Nucleus accumbens (tissue), 56 donors: ENCODE measurements at regions not wholly inside any gene's neighbourhood (a gene's known extent, or its start where the extent isn't known, plus 50 kb on each side); places are given as distances from the start of the nearest gene placed in this dataset.

Experiments used
- DNase-seq, 56 donors: peaks; one replicate each; lab custom pipeline; 2025; lab: John Stamatoyannopoulos, UW

DNA sequence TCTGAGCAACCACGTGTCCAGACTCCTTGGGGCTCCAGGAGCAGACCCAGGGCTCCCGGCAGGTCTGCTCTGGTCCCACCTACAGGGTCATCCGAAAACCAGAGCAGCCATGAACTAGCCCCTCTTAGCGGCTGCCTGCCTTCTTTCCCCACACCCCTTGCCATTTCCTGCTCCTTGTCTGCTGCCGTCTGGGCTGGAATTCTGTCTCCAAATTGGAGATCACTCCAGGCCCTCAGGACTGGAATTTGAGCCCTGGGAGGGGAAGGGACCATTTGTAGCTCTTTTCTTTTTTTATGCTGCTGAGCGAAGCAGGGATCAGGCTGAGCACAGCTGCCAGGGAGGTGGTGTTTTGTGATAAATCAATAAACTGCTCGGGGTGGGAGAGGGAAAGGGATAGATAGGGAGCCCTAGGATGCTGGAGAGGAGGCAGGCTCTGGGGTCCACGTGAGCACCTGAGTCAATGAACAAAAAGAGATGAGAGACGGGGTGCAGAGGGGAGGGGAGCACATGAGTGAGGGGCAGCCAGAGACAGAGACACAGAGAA lies 257.5 kb downstream of the ENGASE start:
- no peak for DNase-seq

DNA sequence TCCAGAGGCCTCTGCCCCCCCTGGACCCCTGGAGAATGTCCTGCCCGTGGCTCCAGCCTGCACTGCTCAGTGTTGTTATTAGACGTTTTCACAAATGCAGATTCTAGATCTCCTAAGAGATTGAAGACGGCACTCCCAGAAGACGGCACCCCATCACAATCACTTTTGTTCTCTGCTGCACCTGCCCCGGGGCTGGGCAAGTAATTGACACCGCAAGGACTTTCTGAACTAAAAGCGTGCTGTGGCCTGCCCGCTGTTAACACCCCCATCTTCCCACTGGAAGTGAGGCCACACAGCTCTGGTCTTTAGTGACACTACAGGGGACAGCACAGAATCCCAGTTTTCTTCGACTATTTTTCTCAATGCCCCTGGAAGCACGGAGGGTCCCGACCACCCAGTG lies 256.9 kb downstream of the ENGASE start:
- no peak for DNase-seq

DNA sequence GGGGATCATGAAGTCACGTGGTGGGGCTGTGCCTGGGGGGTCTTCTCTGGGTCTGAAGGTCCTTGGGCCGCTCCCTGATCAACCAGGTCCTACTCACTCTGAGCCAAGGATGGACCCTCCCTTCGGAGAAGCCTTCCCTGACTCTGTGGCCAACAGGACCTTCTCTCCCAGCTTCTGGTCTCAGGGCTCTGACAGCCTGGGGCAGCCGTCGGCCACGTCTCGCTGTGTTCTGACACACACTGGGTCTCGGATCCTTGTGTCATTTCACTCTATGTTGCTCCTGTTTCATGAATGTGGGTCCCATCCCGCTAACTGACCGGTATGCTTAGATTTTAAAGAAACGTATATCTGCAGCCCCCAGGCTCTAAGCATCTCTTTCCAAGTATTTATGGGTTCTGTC lies 256.1 kb downstream of the ENGASE start:
- DNase-seq, result no peak

DNA sequence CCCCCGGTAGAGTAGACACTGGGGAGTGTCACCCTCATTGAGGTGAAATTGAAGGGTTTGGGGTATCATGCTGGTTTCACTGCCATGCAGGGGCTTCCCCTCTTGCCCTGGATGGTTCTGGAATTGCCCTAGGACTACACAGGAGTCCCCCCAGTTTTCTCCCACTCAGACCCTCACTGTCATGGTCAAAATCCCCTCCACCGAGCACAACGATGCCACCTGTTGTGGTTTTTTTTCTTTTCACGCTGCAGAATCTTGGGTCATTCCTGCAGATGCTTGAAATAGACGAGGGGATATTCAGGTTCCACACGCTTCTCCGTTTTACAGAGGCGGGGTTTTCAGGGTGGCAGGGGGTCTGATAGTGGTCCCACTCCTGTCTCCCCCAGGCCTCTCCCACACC lies 255.6 kb downstream of the ENGASE start:
- DNase-seq, result no peak

DNA sequence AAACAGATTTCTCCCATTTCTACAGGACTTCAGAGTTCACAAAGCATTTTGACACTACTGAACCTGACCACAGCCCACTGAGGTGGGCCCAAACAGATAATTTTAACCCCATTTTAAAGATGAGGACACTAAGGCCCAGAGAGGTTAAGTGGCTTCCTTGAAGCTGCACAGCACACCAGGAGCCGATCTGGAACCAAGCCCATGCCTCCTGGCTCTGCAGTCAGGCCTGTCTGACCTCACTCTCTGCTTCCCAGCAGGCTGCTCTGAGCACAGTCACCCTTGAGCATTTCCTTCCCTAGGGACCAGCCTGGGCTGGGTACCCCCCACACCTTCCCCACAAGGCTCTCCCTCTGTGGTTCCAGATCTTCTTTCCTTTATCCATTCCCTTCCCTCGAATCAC lies 252.2 kb downstream of the ENGASE start:
- no peak for DNase-seq

DNA sequence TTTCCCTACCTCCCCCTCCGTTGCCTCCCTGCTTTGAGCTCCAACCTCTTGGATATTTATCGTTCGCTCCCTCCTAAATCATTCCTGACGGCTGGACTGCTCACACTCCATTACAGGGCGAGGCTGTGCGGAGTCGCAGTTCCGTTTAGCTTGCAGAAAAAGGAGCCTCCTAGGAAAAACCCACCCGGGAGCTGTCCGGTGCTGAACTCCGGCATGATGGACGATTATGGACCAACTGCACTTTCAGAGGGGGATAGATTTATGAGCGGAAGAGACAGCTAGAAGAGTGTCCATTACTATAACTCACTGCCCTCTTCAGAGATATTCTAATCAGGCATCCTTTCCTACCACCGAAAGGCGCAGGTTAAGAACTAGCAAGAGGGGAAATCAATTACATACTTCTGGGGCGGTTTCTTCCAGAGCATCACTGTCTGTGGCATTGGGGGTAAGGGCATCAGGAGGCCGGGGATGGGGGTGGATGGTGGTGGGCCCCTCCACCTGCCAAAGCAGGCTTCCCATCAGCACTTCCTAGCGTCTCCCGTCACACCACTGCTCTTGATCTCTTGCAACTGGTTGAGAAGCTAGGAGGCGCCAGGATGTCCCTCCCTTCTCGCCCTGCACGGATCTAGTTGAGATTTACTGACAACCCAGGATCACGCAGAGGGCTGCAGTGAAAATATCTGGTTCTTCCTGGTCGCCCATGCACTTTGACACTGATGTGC lies 251.2 kb downstream of the ENGASE start:
- DNase-seq, result no peak

DNA sequence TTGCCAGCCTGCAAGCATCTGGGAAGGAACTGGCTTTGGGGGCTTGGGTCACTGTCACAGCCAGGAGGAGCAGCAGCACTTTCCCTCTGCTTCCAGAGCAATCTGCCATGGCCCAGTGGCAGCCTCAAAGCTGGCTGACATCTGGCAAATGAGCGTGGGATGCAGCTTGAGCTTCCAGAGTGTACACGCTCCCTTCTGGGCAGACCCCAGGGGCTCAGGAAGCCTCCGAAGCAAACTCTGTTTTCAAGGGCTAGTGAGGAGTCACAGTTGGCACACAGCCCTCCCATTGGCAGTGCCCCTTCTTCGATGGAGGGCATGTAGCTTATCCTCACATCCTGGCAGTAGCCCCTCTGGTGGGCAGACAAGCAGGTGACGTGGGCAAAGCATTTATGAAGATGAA lies 249.6 kb downstream of the ENGASE start:
- DNase-seq, result no peak

DNA sequence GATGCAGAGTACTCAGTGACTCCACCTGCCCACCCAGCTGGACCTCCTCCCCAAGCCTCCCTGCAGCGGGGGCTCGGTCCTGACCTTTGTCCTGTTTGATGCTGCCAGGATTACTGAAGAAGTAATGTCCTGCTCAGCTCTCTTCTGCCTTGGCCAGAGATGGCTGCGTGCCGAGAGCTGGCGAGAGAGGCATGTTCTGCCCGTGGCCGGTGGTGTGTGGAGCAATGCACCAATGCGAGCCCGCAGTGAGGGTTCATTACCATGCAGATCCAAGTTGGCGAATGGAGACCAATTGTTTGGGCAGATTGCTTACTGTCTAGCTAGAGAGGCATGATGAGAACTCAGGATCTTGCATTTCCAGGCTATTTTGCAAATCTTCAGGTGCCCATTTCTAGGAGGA lies 248.9 kb downstream of the ENGASE start:
- no peak for DNase-seq

DNA sequence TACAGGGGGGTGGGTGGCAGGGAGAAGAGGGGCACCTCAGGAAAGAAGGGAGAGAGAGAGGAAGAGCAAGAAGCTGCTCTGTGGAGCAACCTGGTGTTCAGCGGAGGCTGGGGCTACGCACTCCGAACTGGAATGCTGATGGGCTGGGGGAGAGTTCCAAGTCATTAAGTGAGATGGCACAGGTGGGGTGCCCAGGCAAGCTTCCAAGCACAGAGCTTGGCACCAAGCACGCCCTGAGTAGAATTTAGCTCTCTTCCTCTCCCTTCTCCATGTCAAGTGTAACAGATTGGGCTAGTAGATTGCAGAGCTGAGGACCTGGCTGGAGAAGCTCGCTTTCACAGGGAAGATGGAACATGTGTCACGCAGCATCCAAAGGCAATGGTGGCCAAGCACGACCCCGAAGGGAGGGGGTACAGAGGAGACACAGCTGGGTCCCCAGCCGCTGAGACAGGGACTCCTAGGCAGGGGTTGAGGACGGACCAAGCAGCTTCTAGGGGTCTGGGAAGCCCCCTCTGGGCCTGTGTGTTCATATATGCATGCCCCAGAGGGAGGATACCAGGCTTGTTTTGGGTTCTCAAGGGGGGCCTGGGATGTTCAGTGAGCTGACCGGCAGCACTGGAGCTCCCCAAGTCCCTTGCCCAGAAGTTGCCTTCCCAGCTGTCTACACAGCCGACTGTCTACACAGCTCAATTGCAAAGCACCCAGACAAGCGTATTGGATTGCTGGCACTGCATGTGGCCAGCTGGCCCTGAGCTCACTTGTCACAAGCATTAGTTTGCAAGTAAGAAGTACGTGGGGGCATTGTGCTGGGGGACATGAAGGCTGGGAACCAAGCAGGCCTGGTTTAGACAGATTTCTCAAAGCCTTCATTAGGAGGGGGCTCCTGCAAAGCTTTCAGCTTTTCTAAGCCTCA lies 247.8 kb downstream of the ENGASE start:
- DNase-seq, result no peak

DNA sequence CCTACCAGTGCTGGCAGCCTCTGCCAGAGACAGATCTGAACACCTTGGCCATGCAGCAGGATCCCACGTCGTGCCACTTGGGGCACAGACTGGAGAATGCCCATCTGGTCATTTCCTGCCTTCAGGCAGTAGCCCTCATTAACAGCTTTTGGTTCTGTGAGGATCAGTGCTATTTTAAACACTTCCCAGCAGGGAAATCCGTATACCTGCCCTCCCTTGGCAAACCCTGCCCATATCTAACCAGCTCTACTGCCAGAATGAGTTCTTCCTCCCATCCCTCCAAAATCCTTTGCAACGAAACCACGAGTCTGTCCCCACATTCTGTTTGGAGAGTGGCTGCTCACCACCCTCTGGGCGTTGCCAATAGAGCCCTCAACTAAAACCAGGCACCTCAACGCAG lies 245.7 kb downstream of the ENGASE start:
- DNase-seq, result no peak

DNA sequence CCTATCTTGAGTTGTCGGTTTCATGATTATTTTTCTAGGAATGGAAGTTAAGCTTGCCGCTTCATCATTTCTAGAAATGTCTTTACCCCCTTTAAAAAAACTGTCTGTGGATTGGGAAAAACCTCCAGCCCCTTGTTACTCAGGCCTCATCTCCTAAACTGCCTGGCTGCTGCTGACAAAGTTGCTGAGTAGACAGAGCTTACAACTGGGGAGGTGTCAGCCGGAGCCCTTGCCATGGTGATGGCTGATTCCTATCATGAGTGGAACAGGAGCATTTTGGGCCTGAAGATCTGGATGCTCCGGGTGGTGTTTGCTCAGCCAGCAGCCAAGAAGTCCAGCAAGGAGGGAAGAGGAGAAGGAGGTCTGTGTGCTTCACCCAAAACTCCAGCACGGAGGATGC lies 243.3 kb downstream of the ENGASE start:
- DNase-seq, result no peak

DNA sequence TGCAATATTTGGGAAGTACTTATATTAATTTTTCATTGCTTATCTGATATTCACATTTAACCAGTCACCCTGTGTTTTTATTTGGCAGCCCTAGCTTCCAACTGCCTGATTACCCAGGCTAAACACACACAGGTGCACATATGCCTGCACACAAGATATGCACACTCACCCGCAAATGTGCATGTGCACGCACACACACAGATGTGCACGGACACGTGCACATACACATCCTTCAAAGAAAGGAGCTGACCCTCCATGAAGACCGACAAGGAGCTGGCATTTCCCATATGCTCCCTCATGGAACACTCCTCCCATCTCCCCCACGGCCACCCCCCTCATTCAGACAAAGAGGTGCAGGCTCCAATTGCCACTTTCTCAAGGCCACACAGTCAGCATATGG lies 242.2 kb downstream of the ENGASE start:
- no peak for DNase-seq

DNA sequence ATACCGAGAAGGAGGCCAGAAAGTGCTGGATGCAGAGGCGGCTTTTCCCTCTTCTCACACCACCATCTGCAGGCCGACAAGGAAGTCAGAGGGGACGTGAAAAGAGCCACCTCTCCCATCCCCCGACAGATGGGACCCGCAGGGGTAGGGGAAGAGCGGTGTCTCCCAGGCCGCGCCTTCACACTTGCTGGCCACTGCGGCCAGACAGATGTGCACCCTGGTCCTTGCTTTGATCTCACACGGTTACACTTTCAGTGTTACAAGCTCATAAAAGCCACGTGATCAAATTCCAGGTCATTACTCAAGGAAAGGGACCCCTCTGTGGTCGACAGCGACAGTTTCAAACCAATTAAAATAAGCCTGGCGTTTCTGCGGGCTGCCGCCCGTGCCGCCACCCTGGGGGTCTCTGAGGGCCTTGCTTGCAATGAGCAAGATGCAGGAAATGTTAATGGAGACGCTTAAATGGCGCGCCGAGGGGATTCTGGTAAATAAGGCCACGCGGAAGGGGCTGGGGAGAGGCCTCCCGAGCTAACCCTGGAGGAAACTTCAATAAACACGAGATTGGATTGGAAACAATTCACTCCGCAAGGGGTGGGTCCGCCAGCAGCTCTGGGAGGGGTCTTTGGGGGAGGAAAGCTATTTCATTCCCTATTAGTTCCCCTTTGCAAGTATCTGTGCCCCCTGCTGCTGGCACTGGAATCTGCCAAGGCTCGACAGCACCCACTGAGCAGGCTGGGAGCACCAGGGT lies 240.9 kb downstream of the ENGASE start:
- DNase-seq, result no peak

DNA sequence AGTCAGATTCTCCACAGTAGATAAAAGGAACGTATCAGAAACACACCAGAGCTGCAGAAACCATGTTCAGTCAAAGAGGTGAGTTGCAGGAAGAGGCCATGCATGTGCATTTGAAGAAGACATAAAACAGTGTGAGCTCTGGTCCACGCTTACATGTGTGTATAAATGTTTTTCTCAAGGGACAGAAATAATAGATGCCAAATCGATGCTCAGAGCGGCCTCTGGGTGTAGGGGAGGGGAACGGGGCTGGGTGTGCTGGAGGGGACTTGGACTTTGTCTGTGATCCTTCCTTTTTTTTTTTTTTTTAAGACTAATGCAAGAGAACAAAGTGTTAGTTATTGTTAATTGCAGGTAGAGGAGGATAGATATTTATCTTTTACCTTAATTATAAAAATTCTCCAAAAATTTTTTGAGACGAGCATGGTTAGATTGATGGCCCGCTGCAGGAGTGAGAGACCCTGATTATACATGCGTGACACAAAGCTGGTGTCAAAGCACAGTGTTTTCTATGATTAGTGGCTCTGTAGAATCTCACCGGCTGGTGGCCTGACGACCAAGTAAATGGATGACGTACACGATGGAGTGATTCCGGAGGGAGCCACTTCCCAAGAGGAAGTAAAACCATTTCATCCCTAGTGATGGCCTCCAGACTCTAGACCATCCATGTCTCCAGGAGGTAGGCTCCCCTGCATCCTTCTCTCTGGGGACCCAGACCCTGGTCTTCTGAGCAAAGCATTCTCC lies 240.2 kb downstream of the ENGASE start:
- no peak for DNase-seq

DNA sequence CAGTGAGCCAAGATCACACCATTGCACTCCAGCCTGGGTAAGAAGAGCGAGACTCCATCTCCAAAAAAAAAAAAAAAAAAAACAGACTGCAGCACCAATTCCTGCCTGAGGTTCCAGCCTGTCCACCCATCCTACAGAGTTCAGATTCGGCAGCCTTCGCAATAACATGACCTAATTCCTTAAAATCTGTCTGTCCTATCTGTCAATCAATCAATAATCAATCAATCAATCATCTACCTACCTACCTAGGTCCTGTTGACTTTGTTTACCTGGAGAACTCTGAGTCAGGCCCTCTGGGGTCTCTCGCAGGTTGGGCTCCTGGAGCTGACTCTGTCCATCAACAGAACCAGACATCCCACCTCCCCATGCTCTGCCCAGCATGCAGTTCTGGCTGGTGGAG lies 236.7 kb downstream of the ENGASE start:
- DNase-seq, result no peak

DNA sequence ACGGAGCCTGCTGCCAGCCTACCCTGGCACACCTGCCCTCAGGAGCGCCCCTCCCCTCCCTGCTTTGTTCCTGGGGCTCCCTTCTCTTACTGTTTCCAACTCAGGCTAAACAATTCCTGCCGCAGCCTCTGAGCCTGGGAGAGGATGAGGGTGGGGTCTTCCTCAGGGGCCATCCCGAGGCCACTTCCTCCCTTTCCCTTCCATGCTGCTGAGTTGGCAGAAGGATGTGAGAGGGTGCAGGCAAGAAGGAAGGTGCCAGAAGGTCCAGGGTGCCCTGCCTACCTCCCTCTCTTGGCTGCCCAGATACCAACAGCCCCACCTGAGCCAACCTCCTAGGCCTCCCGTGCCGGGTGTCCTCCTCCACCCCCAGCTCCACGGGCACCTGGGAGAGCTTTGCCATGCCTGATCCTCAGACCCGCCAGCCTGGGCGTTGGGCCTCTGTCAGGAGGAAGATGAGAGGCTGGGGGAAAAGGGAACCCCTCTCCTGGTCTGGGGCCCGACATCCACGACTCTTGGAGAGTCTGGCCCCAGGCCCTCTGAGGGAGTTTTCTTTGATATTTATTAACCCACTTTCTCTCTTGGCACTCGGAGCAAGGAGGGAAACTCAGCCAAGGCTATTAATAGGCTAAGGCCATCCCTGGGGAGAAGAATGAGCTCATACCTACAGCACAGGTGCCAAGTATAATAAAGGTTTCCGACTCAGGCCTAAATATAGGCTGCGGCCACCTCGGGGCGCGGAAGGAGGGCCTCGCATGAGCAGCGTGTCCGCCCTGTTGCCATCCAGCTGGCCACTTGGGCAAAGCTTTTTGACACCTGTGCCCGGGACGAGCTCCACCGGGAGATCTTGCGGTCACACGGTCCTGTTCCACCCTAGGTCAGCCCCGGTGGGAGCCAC lies 232.0 kb downstream of the ENGASE start:
- no peak for DNase-seq

DNA sequence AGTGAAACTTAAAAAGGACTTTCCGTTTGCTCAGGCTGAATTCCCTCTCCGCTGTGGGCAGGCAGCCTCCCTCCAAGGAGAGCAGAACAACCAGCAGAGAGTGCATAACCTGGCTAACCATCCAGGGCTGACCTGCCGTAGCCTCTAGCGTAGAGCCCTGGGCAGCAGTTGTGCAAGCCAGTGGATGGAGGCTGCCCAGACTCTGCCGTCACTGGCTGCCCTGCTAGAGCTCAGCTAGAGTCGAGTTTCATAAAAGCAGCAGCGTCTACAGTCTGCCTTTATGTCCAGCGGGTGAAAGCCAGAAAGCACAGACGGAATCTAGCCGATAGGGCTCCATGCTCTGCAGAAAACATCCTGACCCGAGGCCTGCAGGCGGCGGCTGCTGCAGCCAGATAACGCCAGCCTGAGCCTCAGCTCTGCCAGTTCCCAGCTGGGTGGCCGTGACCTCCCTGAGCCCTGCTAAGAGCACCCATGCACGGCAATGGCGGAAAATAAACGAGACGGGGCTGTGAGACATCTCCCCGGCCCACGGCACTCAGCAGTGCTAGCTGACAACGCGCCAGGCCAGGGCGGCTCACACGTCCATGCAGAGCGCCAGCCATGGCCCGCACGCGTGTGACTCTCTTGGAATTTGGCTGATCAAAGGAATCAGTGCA lies 231.3 kb downstream of the ENGASE start:
- no peak for DNase-seq

DNA sequence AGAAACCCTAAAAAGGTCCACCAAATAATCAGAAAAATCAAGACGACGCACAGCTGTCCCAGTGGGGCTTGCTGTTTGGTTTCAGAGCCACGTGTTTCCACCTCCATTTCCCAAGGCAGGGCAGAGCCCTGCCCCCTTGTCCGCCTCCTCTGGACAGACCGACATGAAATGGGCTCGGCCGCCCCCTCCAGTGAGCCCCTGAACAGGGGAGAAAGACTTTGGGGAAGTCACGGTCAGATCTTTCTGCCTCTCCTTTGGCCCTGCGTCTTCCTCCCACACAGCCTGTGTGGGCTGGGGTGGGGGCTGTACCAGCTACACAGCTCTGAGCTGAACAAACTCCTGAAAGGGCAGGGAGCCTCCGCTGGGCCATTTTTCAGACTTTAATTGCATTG lies 230.7 kb downstream of the ENGASE start:
- DNase-seq, result no peak

DNA sequence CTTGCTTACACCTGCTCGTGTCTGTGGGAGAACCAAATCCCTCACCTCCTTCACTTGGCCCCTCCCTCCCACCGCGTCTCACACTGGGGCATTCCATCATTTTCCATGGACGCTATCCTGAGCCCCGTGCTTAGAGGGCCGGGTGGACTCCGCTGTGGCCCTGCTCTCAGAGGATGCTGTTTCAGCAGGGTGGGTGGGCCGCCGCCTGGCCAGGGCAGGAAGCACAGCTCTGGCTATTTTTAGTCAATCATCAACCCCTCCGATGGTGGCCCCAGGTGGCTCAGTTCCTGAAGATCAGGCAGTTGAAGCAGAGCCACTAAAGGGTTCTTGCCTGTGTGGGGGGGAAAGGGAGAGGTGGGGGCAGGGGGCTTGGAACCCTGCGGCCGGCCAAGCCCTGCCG lies 230.3 kb downstream of the ENGASE start:
- DNase-seq, result no peak
